ENCODE measurements at regions not wholly inside any gene's neighbourhood (a gene's known extent, or its start where the extent isn't known, plus 50 kb on each side); places are given as distances from the start of the nearest gene placed in this dataset.

DNA sequence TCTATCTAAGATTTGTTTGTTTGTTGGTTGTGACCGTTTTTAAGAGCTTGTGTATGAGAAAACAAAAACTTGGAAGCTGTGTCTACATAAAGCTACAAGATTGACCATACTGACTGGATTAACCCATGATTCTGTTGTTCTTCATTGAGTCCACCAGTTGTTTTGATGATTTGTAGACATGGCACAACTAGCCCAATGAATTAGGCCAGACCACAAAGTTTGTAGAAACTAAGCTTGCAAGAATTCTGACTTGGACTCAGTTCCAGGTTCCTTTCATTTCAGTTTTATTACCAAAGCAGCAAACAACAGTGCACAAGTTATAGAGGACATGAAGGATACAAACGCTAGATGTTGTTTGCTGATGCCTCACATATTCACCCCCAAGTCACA is 119.3 kb downstream of the RASGEF1B start:
- Histone ChIP-seq H3K27me3 (ENCODE audit: insufficient read depth, low read length, poor library complexity, severe bottlenecking) (no peaks in the 10 kb centered on the region), H3K4me1 (ENCODE audit: insufficient read depth, low read length) (no peaks in the 10 kb centered on the region), H3K27ac (ENCODE audit: low read depth, low read length) (no peak overlapping the region), H3K9me3 (ENCODE audit: low read length) (no peaks in the 10 kb centered on the region), H3K36me3 (ENCODE audit: insufficient read depth, low read length) (no peaks in the 10 kb centered on the region), H3K4me3 (ENCODE audit: low read length) (no peak overlapping the region)
- Mint-ChIP-seq H3K4me3 (no peak overlapping the region), H3K36me3 (no peaks in the 10 kb centered on the region), H3K9me3 (no peaks in the 10 kb centered on the region), H3K27ac (no peak overlapping the region), H3K4me1 (no peaks in the 10 kb centered on the region), H3K27me3 (peaks cover 4 to 40% of the 10 kb centered on the region in 2 donors)
- POLR2A ChIA-PET: no interaction called here
- DNase-seq: no peak
- CTCF ChIA-PET: interaction anchor here (0.7 to 2.9 kb wide), 5 partner anchors 10 to 320 kb away, joined by 3 to 31 read pairs (median 3); no protein-coding TSS in a partner anchor

DNA sequence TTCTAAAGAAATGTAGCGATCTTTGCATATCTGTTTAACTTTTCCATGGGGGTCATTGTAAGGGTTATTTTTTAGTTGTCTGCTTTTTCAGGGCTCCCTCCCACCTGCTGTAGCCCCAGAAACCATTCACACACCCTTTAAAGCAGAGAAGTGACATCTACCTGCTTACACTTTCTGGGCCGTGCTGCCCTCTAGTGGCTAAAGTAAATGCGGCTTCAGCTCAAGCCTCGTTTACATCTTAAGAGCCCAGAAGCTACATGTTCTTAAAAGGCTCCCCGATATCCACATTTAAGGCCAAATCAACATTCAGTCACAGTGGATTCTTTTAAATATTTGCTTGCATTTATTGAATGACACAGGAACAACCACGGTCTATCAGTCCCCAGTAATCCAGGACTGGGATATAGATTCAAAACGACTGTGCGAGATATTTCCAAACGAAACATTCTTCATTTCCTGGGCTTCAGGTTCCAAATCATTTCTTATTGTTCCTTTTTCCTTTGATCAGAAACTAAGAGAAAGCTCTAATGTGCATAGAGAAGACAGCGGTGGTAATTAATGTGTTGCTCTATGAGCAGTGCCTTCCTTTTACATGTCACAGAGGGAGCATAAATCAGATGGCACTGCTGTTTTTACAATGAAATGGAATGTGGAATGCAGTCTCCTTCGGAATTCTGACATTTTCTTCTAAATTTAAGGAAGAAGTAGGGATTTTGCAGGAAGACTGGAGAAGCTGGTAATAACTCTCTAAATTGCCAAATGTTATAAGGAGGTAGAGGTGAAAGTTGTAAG is 119.9 kb downstream of the RASGEF1B start:
- no peak overlapping the region for H3K27ac ChIP-seq (ENCODE audit: low read depth, low read length)
- H3K4me1 ChIP-seq (ENCODE audit: insufficient read depth, low read length): no peaks in the 10 kb centered on the region
- no peak overlapping the region for H3K4me3 ChIP-seq (ENCODE audit: low read length)
- Mint-ChIP-seq H3K4me1 (no peaks in the 10 kb centered on the region), H3K9me3 (no peaks in the 10 kb centered on the region), H3K36me3 (no peaks in the 10 kb centered on the region), H3K27ac (no peak overlapping the region), H3K4me3 (no peak overlapping the region), H3K27me3 (peaks cover 1 to 37% of the 10 kb centered on the region in 2 donors)
- no peaks in the 10 kb centered on the region for H3K9me3 ChIP-seq (ENCODE audit: low read length)
- CTCF ChIA-PET: interaction anchor here (0.6 to 2.9 kb wide), 9 partner anchors 9 to 990 kb away, joined by 3 to 31 read pairs (median 4); no protein-coding TSS in a partner anchor
- H3K36me3 ChIP-seq (ENCODE audit: insufficient read depth, low read length): no peaks in the 10 kb centered on the region
- DNase-seq: peak; percentile 19 to 64 (median 33)
- POLR2A ChIA-PET: no interaction called here
- no peaks in the 10 kb centered on the region for H3K27me3 ChIP-seq (ENCODE audit: insufficient read depth, low read length, poor library complexity, severe bottlenecking)

DNA sequence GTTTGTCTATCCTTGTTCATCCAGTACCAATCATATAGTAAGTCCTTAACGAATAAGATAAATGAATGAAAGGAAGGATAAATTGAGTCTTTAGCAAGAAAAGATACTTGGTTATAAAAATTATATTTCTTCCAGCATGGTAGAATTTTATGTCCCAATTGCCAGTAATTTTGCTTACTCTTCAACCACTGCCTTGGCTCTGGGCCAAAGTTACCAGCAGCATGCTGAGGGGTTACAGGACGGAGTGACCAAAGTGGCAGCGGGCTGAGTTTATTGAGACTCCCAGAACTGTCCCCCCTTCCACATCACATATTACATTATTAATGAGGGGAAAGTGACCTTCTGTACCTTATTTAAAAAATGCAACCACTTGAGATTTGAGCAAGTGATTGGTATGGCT is 121.7 kb downstream of the RASGEF1B start:
- ChIA-PET POLR2A (no interaction called here), CTCF (interaction anchor here (2.9 kb wide), 1 partner anchor 280 kb away, joined by 31 read pairs; no protein-coding TSS in a partner anchor)
- Mint-ChIP-seq H3K36me3 (no peaks in the 10 kb centered on the region), H3K9me3 (no peaks in the 10 kb centered on the region), H3K4me1 (no peaks in the 10 kb centered on the region), H3K4me3 (no peak overlapping the region), H3K27ac (no peak overlapping the region), H3K27me3 (peaks cover 1 to 34% of the 10 kb centered on the region in 2 donors)
- H3K27ac ChIP-seq (ENCODE audit: low read depth, low read length): no peak overlapping the region
- DNase-seq: no peak
- H3K4me3 ChIP-seq (ENCODE audit: low read length): no peak overlapping the region
- no peaks in the 10 kb centered on the region for H3K27me3 ChIP-seq (ENCODE audit: insufficient read depth, low read length, poor library complexity, severe bottlenecking)
- no peaks in the 10 kb centered on the region for H3K4me1 ChIP-seq (ENCODE audit: insufficient read depth, low read length)
- H3K36me3 ChIP-seq (ENCODE audit: insufficient read depth, low read length): no peaks in the 10 kb centered on the region
- no peaks in the 10 kb centered on the region for H3K9me3 ChIP-seq (ENCODE audit: low read length)

DNA sequence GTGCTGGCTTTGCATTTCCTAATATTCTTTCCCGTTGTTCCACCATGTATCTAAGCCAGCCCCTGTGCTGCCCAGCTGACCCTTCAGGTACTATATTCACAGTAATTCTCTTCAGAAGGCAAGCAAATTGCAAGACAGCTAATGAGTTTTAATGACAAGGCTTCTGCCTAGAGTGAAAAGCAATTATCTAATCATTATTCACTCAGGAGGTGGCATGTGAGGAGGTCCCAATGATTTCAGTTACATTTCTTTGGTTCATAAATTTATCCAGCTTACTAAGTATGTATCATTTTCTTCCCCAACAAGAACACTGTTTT is 123.0 kb downstream of the RASGEF1B start:
- Histone ChIP-seq H3K27ac (ENCODE audit: low read depth, low read length) (no peak overlapping the region), H3K9me3 (ENCODE audit: low read length) (no peaks in the 10 kb centered on the region), H3K4me1 (ENCODE audit: insufficient read depth, low read length) (no peaks in the 10 kb centered on the region), H3K4me3 (ENCODE audit: low read length) (no peak overlapping the region), H3K36me3 (ENCODE audit: insufficient read depth, low read length) (no peaks in the 10 kb centered on the region), H3K27me3 (ENCODE audit: insufficient read depth, low read length, poor library complexity, severe bottlenecking) (no peaks in the 10 kb centered on the region)
- Mint-ChIP-seq H3K4me1 (no peaks in the 10 kb centered on the region), H3K36me3 (no peaks in the 10 kb centered on the region), H3K27me3 (peaks cover 1 to 36% of the 10 kb centered on the region in 2 donors), H3K4me3 (no peak overlapping the region), H3K27ac (no peak overlapping the region), H3K9me3 (peaks cover 0 to 2% (median 0%) of the 10 kb centered on the region in 5 donors)
- POLR2A ChIA-PET: no interaction called here
- CTCF ChIA-PET: interaction anchor here (0.9 to 1.6 kb wide), 2 partner anchors 10 to 279 kb away, joined by 3 to 4 read pairs; no protein-coding TSS in a partner anchor
- DNase-seq: no peak

DNA sequence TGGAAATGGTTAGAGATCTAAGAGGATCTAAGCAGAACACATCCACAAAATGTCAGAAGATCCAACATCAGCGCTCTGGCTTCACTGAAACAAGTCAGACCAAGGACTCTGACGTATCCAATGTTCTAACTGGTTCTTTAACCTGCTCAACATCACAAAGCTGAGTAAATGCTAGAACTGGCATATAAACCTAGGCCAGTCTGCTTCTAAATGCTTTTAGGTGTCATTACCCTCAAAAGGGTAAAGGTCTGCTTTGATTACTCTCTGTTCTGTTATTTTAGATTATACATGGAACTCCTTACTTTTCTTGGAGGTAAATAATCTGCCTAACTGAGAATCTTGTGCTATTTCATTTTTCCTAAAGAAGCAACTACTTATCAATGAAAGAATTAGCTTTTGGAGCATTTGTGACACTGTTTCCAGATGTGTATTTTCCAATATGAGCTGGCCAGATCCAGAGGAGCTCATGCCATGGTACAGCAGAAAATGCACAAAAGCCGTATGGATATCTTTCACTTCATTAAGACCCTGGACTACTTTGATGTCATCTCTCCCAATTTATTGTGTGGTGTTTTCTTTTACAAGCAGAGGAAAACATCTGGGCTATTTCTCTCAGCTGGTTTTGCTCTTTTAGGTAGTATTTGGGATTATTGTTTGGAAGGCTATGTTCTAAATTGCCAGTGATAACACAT is 123.5 kb downstream of the RASGEF1B start:
- H3K9me3 Mint-ChIP-seq: peaks cover 0 to 2% (median 0%) of the 10 kb centered on the region in 5 donors
- Histone ChIP-seq H3K36me3 (ENCODE audit: insufficient read depth, low read length) (no peaks in the 10 kb centered on the region), H3K4me1 (ENCODE audit: insufficient read depth, low read length) (no peaks in the 10 kb centered on the region), H3K9me3 (ENCODE audit: low read length) (no peaks in the 10 kb centered on the region), H3K27me3 (ENCODE audit: insufficient read depth, low read length, poor library complexity, severe bottlenecking) (no peaks in the 10 kb centered on the region), H3K4me3 (ENCODE audit: low read length) (no peak overlapping the region), H3K27ac (ENCODE audit: low read depth, low read length) (no peak overlapping the region)
- no peak for DNase-seq
- H3K4me1 Mint-ChIP-seq: no peaks in the 10 kb centered on the region
- CTCF ChIA-PET: interaction anchor here (0.9 to 1.6 kb wide), 2 partner anchors 11 to 279 kb away, joined by 3 to 4 read pairs; no protein-coding TSS in a partner anchor
- no peaks in the 10 kb centered on the region for H3K36me3 Mint-ChIP-seq
- POLR2A ChIA-PET: no interaction called here
- H3K27me3 Mint-ChIP-seq: peaks cover 5 to 35% of the 10 kb centered on the region in 2 donors
- no peak overlapping the region for H3K4me3 Mint-ChIP-seq
- H3K27ac Mint-ChIP-seq: no peak overlapping the region

DNA sequence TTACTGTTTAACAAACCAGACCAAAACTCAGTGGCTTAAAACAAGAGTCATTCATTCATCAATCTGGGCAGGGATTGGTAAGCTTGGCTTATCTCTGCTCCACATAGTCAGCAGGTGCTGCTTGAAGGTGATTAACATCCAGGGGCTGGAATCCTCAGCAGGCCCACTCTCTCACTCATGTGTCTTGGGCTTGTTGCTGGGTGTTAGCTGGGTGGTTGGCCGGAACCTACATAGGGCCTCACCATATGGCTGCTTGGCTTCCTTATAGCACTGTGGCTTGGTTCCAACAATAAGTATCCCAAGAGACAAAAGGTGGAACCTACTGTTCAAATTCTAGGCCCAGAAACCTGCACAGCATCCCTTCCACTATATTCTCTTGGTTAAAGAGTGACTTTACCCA is 125.0 kb downstream of the RASGEF1B start:
- CTCF ChIA-PET: no interaction called here
- Mint-ChIP-seq H3K4me3 (no peak overlapping the region), H3K27me3 (peaks cover 15 to 33% of the 10 kb centered on the region in 2 donors), H3K9me3 (peaks cover 0 to 2% (median 0%) of the 10 kb centered on the region in 5 donors), H3K27ac (no peak overlapping the region), H3K36me3 (peaks cover 0 to 3% (median 0%) of the 10 kb centered on the region in 3 donors), H3K4me1 (no peaks in the 10 kb centered on the region)
- POLR2A ChIA-PET: no interaction called here
- DNase-seq: no peak
- Histone ChIP-seq H3K27me3 (ENCODE audit: insufficient read depth, low read length, poor library complexity, severe bottlenecking) (no peaks in the 10 kb centered on the region), H3K36me3 (ENCODE audit: insufficient read depth, low read length) (no peaks in the 10 kb centered on the region), H3K27ac (ENCODE audit: low read depth, low read length) (no peak overlapping the region), H3K4me3 (ENCODE audit: low read length) (no peak overlapping the region), H3K4me1 (ENCODE audit: insufficient read depth, low read length) (no peaks in the 10 kb centered on the region), H3K9me3 (ENCODE audit: low read length) (no peaks in the 10 kb centered on the region)

DNA sequence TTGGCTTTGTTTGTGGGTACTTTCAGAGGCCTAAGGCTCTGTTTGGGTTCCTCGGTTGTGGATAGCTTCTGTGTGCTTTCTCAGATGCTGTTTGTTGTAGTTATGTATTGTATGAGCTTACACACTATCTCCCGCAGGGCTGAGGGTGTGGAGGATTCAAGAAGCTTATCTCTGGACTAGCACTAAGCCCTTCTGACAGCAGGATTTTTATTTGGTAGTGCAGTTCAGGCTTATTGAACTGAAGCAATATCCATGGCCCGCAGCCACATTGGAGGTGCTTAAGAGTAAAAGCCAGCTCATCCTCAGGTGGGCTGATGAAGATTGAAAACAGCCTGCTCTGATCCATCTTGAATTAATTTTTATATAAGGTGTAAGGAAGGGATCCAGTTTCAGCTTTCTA is 128.2 kb downstream of the RASGEF1B start:
- peaks cover 16 to 35% of the 10 kb centered on the region in 2 donors for H3K27me3 Mint-ChIP-seq
- peak overlapping the region in 1 of 7 donors; percentile 7 for H3K4me3 Mint-ChIP-seq
- no peaks in the 10 kb centered on the region for H3K4me1 Mint-ChIP-seq
- H3K9me3 ChIP-seq (ENCODE audit: low read length): no peaks in the 10 kb centered on the region
- H3K27ac Mint-ChIP-seq: no peak overlapping the region
- H3K4me3 ChIP-seq (ENCODE audit: low read length): no peak overlapping the region
- H3K27ac ChIP-seq (ENCODE audit: low read depth, low read length): no peak overlapping the region
- no peaks in the 10 kb centered on the region for H3K27me3 ChIP-seq (ENCODE audit: insufficient read depth, low read length, poor library complexity, severe bottlenecking)
- CTCF ChIA-PET: interaction anchor here (1.6 kb wide), 1 partner anchor 9 kb away, joined by 3 read pairs; no protein-coding TSS in a partner anchor
- POLR2A ChIA-PET: no interaction called here
- H3K9me3 Mint-ChIP-seq: peaks cover 0 to 2% (median 0%) of the 10 kb centered on the region in 5 donors
- peaks cover 0 to 3% (median 0%) of the 10 kb centered on the region in 3 donors for H3K36me3 Mint-ChIP-seq
- no peaks in the 10 kb centered on the region for H3K36me3 ChIP-seq (ENCODE audit: insufficient read depth, low read length)
- no peak for DNase-seq
- no peaks in the 10 kb centered on the region for H3K4me1 ChIP-seq (ENCODE audit: insufficient read depth, low read length)

DNA sequence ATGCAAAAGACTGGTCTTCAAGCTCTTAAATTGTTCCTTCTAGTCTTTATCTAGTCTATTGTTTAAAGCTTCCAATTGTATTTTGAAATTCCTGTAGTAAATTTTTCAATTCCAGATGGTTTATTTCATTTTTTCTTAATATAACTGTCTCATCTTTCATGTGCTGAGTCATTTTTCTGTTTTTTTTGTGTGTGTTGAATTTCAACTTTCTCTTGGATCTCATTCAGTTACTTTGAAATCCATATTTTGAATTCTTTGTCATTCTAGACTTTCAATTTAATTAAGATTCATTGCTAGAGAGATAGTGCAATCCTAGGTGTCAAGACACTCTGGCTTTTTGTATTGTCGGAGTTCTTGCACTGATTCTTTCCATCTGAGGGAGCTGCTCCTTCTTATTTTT is 128.0 kb upstream of the PRKG2 start:
- H3K4me1 Mint-ChIP-seq: no peaks in the 10 kb centered on the region
- POLR2A ChIA-PET: no interaction called here
- CTCF ChIA-PET: interaction anchor here (1.6 kb wide), 1 partner anchor 9 kb away, joined by 3 read pairs; no protein-coding TSS in a partner anchor

More for the DNA sequence above, 128.0 kb upstream of the PRKG2 start:
- H3K27ac Mint-ChIP-seq: no peak overlapping the region
- peaks cover 0 to 3% (median 0%) of the 10 kb centered on the region in 3 donors for H3K36me3 Mint-ChIP-seq
- no peaks in the 10 kb centered on the region for H3K4me1 ChIP-seq (ENCODE audit: insufficient read depth, low read length)
- peaks cover 16 to 35% of the 10 kb centered on the region in 2 donors for H3K27me3 Mint-ChIP-seq
- no peaks in the 10 kb centered on the region for H3K9me3 ChIP-seq (ENCODE audit: low read length)
- no peaks in the 10 kb centered on the region for H3K36me3 ChIP-seq (ENCODE audit: insufficient read depth, low read length)
- H3K27me3 ChIP-seq (ENCODE audit: insufficient read depth, low read length, poor library complexity, severe bottlenecking): no peaks in the 10 kb centered on the region
- DNase-seq: no peak
- no peak overlapping the region for H3K4me3 Mint-ChIP-seq
- peaks cover 0 to 2% (median 0%) of the 10 kb centered on the region in 5 donors for H3K9me3 Mint-ChIP-seq
- H3K27ac ChIP-seq (ENCODE audit: low read depth, low read length): no peak overlapping the region
- H3K4me3 ChIP-seq (ENCODE audit: low read length): no peak overlapping the region

All from CD8-positive, alpha-beta memory T cell (primary cell).